Prostate gland (tissue), 2 donors: ENCODE measurements at regions not wholly inside any gene's neighbourhood (a gene's known extent, or its start where the extent isn't known, plus 50 kb on each side); places are given as distances from the start of the nearest gene placed in this dataset.

Experiments
- CTCF ChIP-seq, 4 experiments: fragments of 200-600 bp in 2 of 4; fragments of 450-650 bp in 2 of 4; sonication (generic) in 2 of 4; IDR thresholded peaks; 1 replicate in 3 of 4; 2 replicates in 1 of 4; pipeline ENCODE4 v1.5.1; 2016 to 2019; ENCODE audit warnings: antibody characterized with exemption in 4 of 4, mild to moderate bottlenecking in 2 of 4, moderate library complexity in 2 of 4
- POLR2AphosphoS5 ChIP-seq: sonication (generic); formaldehyde crosslinking; IDR thresholded peaks from one replicate; pipeline ENCODE4 v1.6.1; 2017; ENCODE audit warnings: antibody characterized with exemption

- TF ChIP-seq CTCF (IDR thresholded peaks at IDR 0.05) (no peak), POLR2AphosphoS5 (no peak)
Measured at GRCh38 chr6:137989664-137990063, 117.6 kb downstream of the PERP start.
